Activated CD8-positive, alpha-beta T cell treated with anti-CD3 and anti-CD28 coated beads, Interleukin-2, amount 10 ng/mL, durations not matched to agents 7 days and 5 days (primary cell): ENCODE measurements at regions not wholly inside any gene's neighbourhood (a gene's known extent, or its start where the extent isn't known, plus 50 kb on each side); places are given as distances from the start of the nearest gene placed in this dataset.

ENCODE experiments used
- ATAC-seq: fragments of 150-1000 bp; cut with Tn5 transposase; one replicate; pipeline ENCODE4 v1.10.0; 2021; ENCODE audit warnings: moderate library complexity
- CTCF ChIA-PET: fragments of 350-600 bp; sonication (Branson Sonifier 250); formaldehyde crosslinking; loops from one replicate; lab custom pipeline; 2021; ENCODE audit warnings: antibody characterized with exemption; lab: Charles Lee
- POLR2A ChIA-PET: fragments of 350-600 bp; sonication (Branson Sonifier 250); formaldehyde crosslinking; loops from one replicate; lab custom pipeline; 2021; ENCODE audit warnings: antibody characterized with exemption; lab: Charles Lee
- DNase-seq: peaks from one replicate; pipeline ENCODE4 v3.0.0-alpha.2; 2020
- H3K27ac Mint-ChIP-seq: one replicate; pipeline ENCODE4 v1.8.0; 2021; ENCODE audit warnings: mild to moderate bottlenecking, mixed read lengths
- H3K27me3 Mint-ChIP-seq: one replicate; pipeline ENCODE4 v1.8.0; 2021; ENCODE audit warnings: low read depth, mixed read lengths
- H3K36me3 Mint-ChIP-seq: one replicate; pipeline ENCODE4 v1.8.0; 2021; ENCODE audit warnings: low read depth, mixed read lengths
- H3K4me1 Mint-ChIP-seq: one replicate; pipeline ENCODE4 v1.8.0; 2021; ENCODE audit warnings: low read depth, mixed read lengths
- H3K4me3 Mint-ChIP-seq: one replicate; pipeline ENCODE4 v1.8.0; 2021; ENCODE audit warnings: mild to moderate bottlenecking, mixed read lengths
- H3K9me3 Mint-ChIP-seq: one replicate; pipeline ENCODE4 v1.8.0; 2022; ENCODE audit warnings: mixed read lengths; ENCODE audit not compliant: insufficient read depth

- no peaks in the 10 kb centered on the region for H3K27me3 Mint-ChIP-seq
- H3K9me3 Mint-ChIP-seq = no peaks in the 10 kb centered on the region
- H3K4me3 Mint-ChIP-seq = no peak overlapping the region
- DNase-seq (no peak), ATAC-seq (no peak)
- peaks cover 3% of the 10 kb centered on the region for H3K4me1 Mint-ChIP-seq
- ChIA-PET POLR2A (no interaction called here), CTCF (interaction anchor here (0.7 kb wide), 1 partner anchor 22 kb away, joined by 3 read pairs; no protein-coding TSS in a partner anchor)
- no peaks in the 10 kb centered on the region for H3K36me3 Mint-ChIP-seq
- no peak overlapping the region for H3K27ac Mint-ChIP-seq
Observed at GRCh38 chr17:73757420-73757819, 113.2 kb upstream of the SDK2 start.

- ATAC-seq = no peak
- no peaks in the 10 kb centered on the region for H3K9me3 Mint-ChIP-seq
- H3K27me3 Mint-ChIP-seq = no peaks in the 10 kb centered on the region
- H3K36me3 Mint-ChIP-seq = no peaks in the 10 kb centered on the region
- H3K4me3 Mint-ChIP-seq = no peak overlapping the region
- peak overlapping the region; percentile 61 for H3K27ac Mint-ChIP-seq
- CTCF ChIA-PET = no interaction called here
- DNase-seq = no peak
- POLR2A ChIA-PET = no interaction called here
- peaks cover 3% of the 10 kb centered on the region for H3K4me1 Mint-ChIP-seq
Observed at GRCh38 chr17:73758245-73758644, 114.0 kb upstream of the SDK2 start.

GRCh38 chr17:73759324-73759723 is 115.1 kb upstream of the SDK2 start:
- Mint-ChIP-seq H3K36me3 (no peaks in the 10 kb centered on the region), H3K4me1 (peaks cover 3% of the 10 kb centered on the region), H3K4me3 (no peak overlapping the region), H3K27me3 (no peaks in the 10 kb centered on the region), H3K9me3 (no peaks in the 10 kb centered on the region), H3K27ac (no peak overlapping the region)
- DNase-seq = no peak
- no peak for ATAC-seq
- POLR2A ChIA-PET = no interaction called here
- CTCF ChIA-PET = no interaction called here

GRCh38 chr17:73759734-73760438 is 115.6 kb upstream of the SDK2 start:
- POLR2A ChIA-PET = no interaction called here
- Mint-ChIP-seq H3K4me3 (no peak overlapping the region), H3K36me3 (no peaks in the 10 kb centered on the region), H3K4me1 (peaks cover 3% of the 10 kb centered on the region), H3K9me3 (no peaks in the 10 kb centered on the region), H3K27me3 (no peaks in the 10 kb centered on the region), H3K27ac (peak overlapping the region; percentile 41)
- no peak for DNase-seq
- no peak for ATAC-seq
- CTCF ChIA-PET = no interaction called here

- H3K27me3 Mint-ChIP-seq = no peaks in the 10 kb centered on the region
- POLR2A ChIA-PET = no interaction called here
- no peak for DNase-seq
- peaks cover 3% of the 10 kb centered on the region for H3K4me1 Mint-ChIP-seq
- H3K27ac Mint-ChIP-seq = no peak overlapping the region
- no peak overlapping the region for H3K4me3 Mint-ChIP-seq
- ATAC-seq = no peak
- no peaks in the 10 kb centered on the region for H3K9me3 Mint-ChIP-seq
- H3K36me3 Mint-ChIP-seq = no peaks in the 10 kb centered on the region
- CTCF ChIA-PET = no interaction called here
Observed at GRCh38 chr17:73760439-73760758, 116.2 kb upstream of the SDK2 start.

- no peaks in the 10 kb centered on the region for H3K36me3 Mint-ChIP-seq
- no peaks in the 10 kb centered on the region for H3K9me3 Mint-ChIP-seq
- H3K4me1 Mint-ChIP-seq = no peaks in the 10 kb centered on the region
- no peak for DNase-seq
- H3K4me3 Mint-ChIP-seq = no peak overlapping the region
- peaks cover 7% of the 10 kb centered on the region for H3K27me3 Mint-ChIP-seq
- no peak overlapping the region for H3K27ac Mint-ChIP-seq
- ChIA-PET CTCF (no interaction called here), POLR2A (no interaction called here)
- ATAC-seq = no peak
Observed at GRCh38 chr17:73765824-73766563, 121.7 kb upstream of the SDK2 start.

- Mint-ChIP-seq H3K4me1 (no peaks in the 10 kb centered on the region), H3K27ac (no peak overlapping the region), H3K4me3 (no peak overlapping the region), H3K9me3 (no peaks in the 10 kb centered on the region), H3K27me3 (peaks cover 7% of the 10 kb centered on the region), H3K36me3 (no peaks in the 10 kb centered on the region)
- ChIA-PET POLR2A (no interaction called here), CTCF (no interaction called here)
- no peak for ATAC-seq
- DNase-seq = no peak
Observed at GRCh38 chr17:73767696-73768095, 123.5 kb upstream of the SDK2 start.

- Mint-ChIP-seq H3K9me3 (no peaks in the 10 kb centered on the region), H3K27ac (no peak overlapping the region), H3K27me3 (peaks cover 8% of the 10 kb centered on the region), H3K4me1 (no peaks in the 10 kb centered on the region), H3K4me3 (no peak overlapping the region), H3K36me3 (no peaks in the 10 kb centered on the region)
- ChIA-PET POLR2A (no interaction called here), CTCF (no interaction called here)
- no peak for DNase-seq
- ATAC-seq = no peak
Observed at GRCh38 chr17:73768691-73769090, 124.4 kb upstream of the SDK2 start.

- ChIA-PET CTCF (no interaction called here), POLR2A (no interaction called here)
- no peak for DNase-seq
- no peak for ATAC-seq
- H3K36me3 Mint-ChIP-seq = no peaks in the 10 kb centered on the region
- no peaks in the 10 kb centered on the region for H3K9me3 Mint-ChIP-seq
- H3K4me3 Mint-ChIP-seq = no peak overlapping the region
- no peaks in the 10 kb centered on the region for H3K4me1 Mint-ChIP-seq
- H3K27ac Mint-ChIP-seq = no peak overlapping the region
- H3K27me3 Mint-ChIP-seq = peaks cover 8% of the 10 kb centered on the region
Observed at GRCh38 chr17:73769479-73769878, 125.2 kb upstream of the SDK2 start.

GRCh38 chr17:73770115-73770848 is 126.0 kb upstream of the SDK2 start:
- H3K36me3 Mint-ChIP-seq = no peaks in the 10 kb centered on the region
- H3K9me3 Mint-ChIP-seq = no peaks in the 10 kb centered on the region
- peaks cover 8% of the 10 kb centered on the region for H3K27me3 Mint-ChIP-seq
- ChIA-PET CTCF (no interaction called here), POLR2A (no interaction called here)
- no peak overlapping the region for H3K27ac Mint-ChIP-seq
- no peak for ATAC-seq
- H3K4me3 Mint-ChIP-seq = no peak overlapping the region
- H3K4me1 Mint-ChIP-seq = no peaks in the 10 kb centered on the region
- DNase-seq = no peak

GRCh38 chr17:73770849-73771229 is 126.6 kb upstream of the SDK2 start:
- H3K27me3 Mint-ChIP-seq = peaks cover 8% of the 10 kb centered on the region
- H3K4me1 Mint-ChIP-seq = no peaks in the 10 kb centered on the region
- no peaks in the 10 kb centered on the region for H3K9me3 Mint-ChIP-seq
- no peak overlapping the region for H3K4me3 Mint-ChIP-seq
- ChIA-PET CTCF (no interaction called here), POLR2A (no interaction called here)
- ATAC-seq = no peak
- no peaks in the 10 kb centered on the region for H3K36me3 Mint-ChIP-seq
- no peak for DNase-seq
- H3K27ac Mint-ChIP-seq = no peak overlapping the region

- POLR2A ChIA-PET = no interaction called here
- Mint-ChIP-seq H3K27me3 (peaks cover 8% of the 10 kb centered on the region), H3K4me1 (no peaks in the 10 kb centered on the region), H3K36me3 (no peaks in the 10 kb centered on the region), H3K9me3 (no peaks in the 10 kb centered on the region), H3K4me3 (no peak overlapping the region), H3K27ac (no peak overlapping the region)
- ATAC-seq (no peak), DNase-seq (no peak)
- CTCF ChIA-PET = interaction anchor here (0.9 kb wide), 1 partner anchor 34 kb away, joined by 3 read pairs; no protein-coding TSS in a partner anchor
Observed at GRCh38 chr17:73772107-73772705, 128.0 kb upstream of the SDK2 start.
